Endothelial cell of umbilical vein (primary cell): ENCODE measurements at regions not wholly inside any gene's neighbourhood (a gene's known extent, or its start where the extent isn't known, plus 50 kb on each side); places are given as distances from the start of the nearest gene placed in this dataset.

Experiments used
- BruUV-seq: library from RNA; stranded (reverse); fragments of 400-500 nt; replicated peaks from 2 replicates; lab custom pipeline; 2021; lab: Mats Ljungman, UMichigan
- CTCF ChIA-PET: fragments of 300-600, 350-600 bp; sonication (Branson Sonifier 250); formaldehyde crosslinking; loops from one replicate; lab custom pipeline; 2021; ENCODE audit warnings: antibody characterized with exemption, inconsistent platforms; lab: Charles Lee
- POLR2A ChIA-PET: fragments of 300-600, 350-600 bp; sonication (Branson Sonifier 250); formaldehyde crosslinking; loops from one replicate; lab custom pipeline; 2021; ENCODE audit warnings: antibody characterized with exemption, inconsistent platforms; lab: Charles Lee
- DNase-seq: peaks from one replicate; pipeline ENCODE4 v3.0.0-alpha.2; 2011; ENCODE audit warnings: low read depth, low spot score
- FAIRE-seq: peaks from 2 replicates; lab custom pipeline; 2011; peaks lifted over from hg19 to GRCh38; lab: Jason Lieb, UNC
- H2AFZ ChIP-seq: 2 replicates; pipeline ENCODE4 v1.6.0; 2012; ENCODE audit warnings: low read depth, low read length, control low read depth, inconsistent platforms
- H3K27ac ChIP-seq: 2 replicates; pipeline ENCODE4 v1.5.1; 2011; ENCODE audit warnings: low read depth, mild to moderate bottlenecking, control low read depth, low read length, moderate library complexity; ENCODE audit not compliant: insufficient read depth
- H3K27me3 ChIP-seq, 2 experiments: 2 replicates each; pipeline versions ENCODE4 v1.6.0 to v1.6.1; 2011; ENCODE audit warnings: low read length in 2 of 2, mixed read lengths in 1 of 2; ENCODE audit not compliant: control insufficient read depth in 2 of 2, insufficient read depth in 2 of 2
- H3K36me3 ChIP-seq, 2 experiments: 2 replicates in 1 of 2; 3 replicates in 1 of 2; pipeline ENCODE4 v1.5.1; 2011; ENCODE audit warnings: low read length in 2 of 2, mild to moderate bottlenecking in 1 of 2, moderate library complexity in 1 of 2; ENCODE audit not compliant: control insufficient read depth in 2 of 2, insufficient read depth in 2 of 2; ENCODE audit errors: extremely low read depth in 1 of 2
- H3K4me1 ChIP-seq: 3 replicates; pipeline ENCODE4 v1.5.1; 2011; ENCODE audit warnings: mild to moderate bottlenecking, low read length; ENCODE audit not compliant: control insufficient read depth, insufficient read depth; ENCODE audit errors: extremely low read depth
- H3K4me2 ChIP-seq: 2 replicates; pipeline ENCODE4 v1.6.1; 2011; ENCODE audit warnings: low read length, control low read depth, mixed read lengths; ENCODE audit not compliant: insufficient read depth
- H3K4me3 ChIP-seq, 3 experiments: fragments of 200-600 bp in 1 of 3; sonication (generic), shearing (Covaris generic) in 1 of 3; replicated peaks in 1 of 3; 2 replicates each; pipeline ENCODE4 v1.5.1; 2011 to 2016; ENCODE audit warnings: control low read depth in 3 of 3, low read length in 3 of 3, mild to moderate bottlenecking in 2 of 3, inconsistent platforms in 1 of 3, low read depth in 1 of 3, moderate library complexity in 1 of 3; ENCODE audit not compliant: insufficient read depth in 1 of 3
- H3K79me2 ChIP-seq: 2 replicates; pipeline ENCODE4 v1.6.0; 2012; ENCODE audit warnings: low read length, inconsistent platforms; ENCODE audit not compliant: control insufficient read depth, insufficient read depth
- H3K9ac ChIP-seq: replicated peaks from 2 replicates; pipeline ENCODE3; 2011; ENCODE audit warnings: low read length, control low read depth; ENCODE audit not compliant: insufficient read depth; ENCODE audit errors: extremely low read depth
- H3K9me1 ChIP-seq: replicated peaks from 3 replicates; pipeline ENCODE4 v1.6.0; 2011; ENCODE audit warnings: mild to moderate bottlenecking, low read length; ENCODE audit not compliant: control insufficient read depth, insufficient read depth; ENCODE audit errors: extremely low read depth
- H3K9me3 ChIP-seq: replicated peaks from 2 replicates; pipeline ENCODE4 v1.5.1; 2012; ENCODE audit warnings: low read length, inconsistent platforms; ENCODE audit not compliant: control insufficient read depth, insufficient read depth
- H4K20me1 ChIP-seq: replicated peaks from 2 replicates; pipeline ENCODE3; 2011; ENCODE audit warnings: mild to moderate bottlenecking, low read length; ENCODE audit not compliant: control insufficient read depth, insufficient read depth; ENCODE audit errors: extremely low read depth
- EZH2 ChIP-seq: IDR thresholded peaks from 2 replicates; pipeline ENCODE4 v1.6.1; 2012; ENCODE audit warnings: borderline replicate concordance, low read depth, mild to moderate bottlenecking, moderate library complexity, low read length, inconsistent platforms; ENCODE audit not compliant: severe bottlenecking
- FOS ChIP-seq: IDR thresholded peaks from 2 replicates; pipeline ENCODE4 v1.6.1; 2011; ENCODE audit warnings: mild to moderate bottlenecking, low read length, moderate library complexity, borderline replicate concordance; ENCODE audit not compliant: insufficient read depth
- GATA2 ChIP-seq: IDR thresholded peaks from 2 replicates; pipeline ENCODE4 v1.7.0; 2011; ENCODE audit warnings: low read depth, mild to moderate bottlenecking, moderate library complexity, mixed read lengths, low read length; ENCODE audit not compliant: insufficient read length, insufficient read depth
- JUN ChIP-seq: IDR thresholded peaks from 2 replicates; pipeline ENCODE4 v1.6.1; 2011; ENCODE audit warnings: borderline replicate concordance, low read depth; ENCODE audit not compliant: insufficient read length, insufficient read depth
- MYC ChIP-seq: IDR thresholded peaks from one replicate; pipeline ENCODE4 v1.6.1; 2011; ENCODE audit warnings: mild to moderate bottlenecking, low read depth, low read length
- POLR2A ChIP-seq: IDR thresholded peaks from 2 replicates; pipeline ENCODE4 v1.6.1; 2012; ENCODE audit warnings: low read depth, mild to moderate bottlenecking, control low read depth, low read length
- POLR2AphosphoS5 ChIP-seq: IDR thresholded peaks from 2 replicates; pipeline ENCODE4 v1.6.1; 2012; ENCODE audit warnings: low read depth, mild to moderate bottlenecking, control low read depth, low read length, moderate library complexity; ENCODE audit not compliant: insufficient read depth
- dilution Hi-C: fragments of 300-500 bp; cut with MboI; formaldehyde crosslinking; loops from one replicate; pipeline ENCODE4 v1.15.0; 2019; ENCODE audit warnings: low sequenced_read_pairs; ENCODE audit not compliant: extremely low pct_ligation_motif_present
- intact Hi-C: fragments of 100-400 bp; cut with micrococcal nuclease; formaldehyde crosslinking; loops from one replicate; pipeline ENCODE4 v1.10.0; 2022
- TF ChIP-seq, protein P1 (sequence below): IDR thresholded peaks from 2 replicates; pipeline ENCODE4 v1.6.1; 2011; ENCODE audit not compliant: insufficient read depth, insufficient read length
- TF ChIP-seq, protein P2 (sequence below), 2 donors: IDR thresholded peaks; 1 replicate in 1 of 2; 2 replicates in 1 of 2; pipeline ENCODE4 v1.5.1; 2011; ENCODE audit warnings: low read length in 2 of 2, mild to moderate bottlenecking in 2 of 2, moderate library complexity in 2 of 2, control low read depth in 1 of 2, inconsistent platforms in 1 of 2, low read depth in 1 of 2; ENCODE audit not compliant: insufficient read depth in 1 of 2; ENCODE audit errors: extremely low read depth in 1 of 2

DNA sequence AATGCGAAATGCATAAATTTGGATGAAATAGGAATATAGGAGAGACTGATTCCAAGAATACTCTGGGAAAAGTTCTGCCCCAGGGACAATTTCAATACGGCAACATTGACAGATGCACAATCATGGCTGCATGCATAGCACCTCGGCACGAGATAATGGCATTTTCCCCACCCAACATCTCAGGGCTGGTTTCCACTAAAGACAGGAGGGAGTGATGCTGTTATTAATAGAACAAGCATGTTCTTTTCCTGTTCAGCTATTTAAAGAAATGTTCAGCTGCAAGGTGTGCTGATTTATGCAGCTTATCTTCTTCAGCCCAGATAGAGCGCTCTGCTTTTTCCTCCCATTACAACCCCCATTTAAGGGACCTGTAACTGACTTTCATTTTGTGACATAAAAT, 740.2 kb downstream of the TLR4 start:
- Histone ChIP-seq H3K79me2 (no peaks in the 10 kb centered on the region), H3K27ac (no peak overlapping the region), H3K36me3 (no peaks in the 10 kb centered on the region), H3K9me1 (no peaks in the 10 kb centered on the region), H2AFZ (no peak overlapping the region), H3K27me3 (no peaks in the 10 kb centered on the region), H4K20me1 (no peaks in the 10 kb centered on the region), H3K4me3 (no peak overlapping the region), H3K4me1 (no peaks in the 10 kb centered on the region), H3K9me3 (no peaks in the 10 kb centered on the region), H3K9ac (no peak overlapping the region), H3K4me2 (no peak overlapping the region)
- ChIA-PET CTCF (no interaction called here), POLR2A (no interaction called here)
- BruUV-seq = no TSS peak
- no peak for TF ChIP-seq MYC
- no peak for TF ChIP-seq GATA2
- TF ChIP-seq FOS = no peak
- TF ChIP-seq JUN = no peak
- no peak for TF ChIP-seq POLR2AphosphoS5
- no peak for TF ChIP-seq POLR2A
- TF ChIP-seq, protein P1, sequence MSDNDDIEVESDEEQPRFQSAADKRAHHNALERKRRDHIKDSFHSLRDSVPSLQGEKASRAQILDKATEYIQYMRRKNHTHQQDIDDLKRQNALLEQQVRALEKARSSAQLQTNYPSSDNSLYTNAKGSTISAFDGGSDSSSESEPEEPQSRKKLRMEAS = no peak
- dilution Hi-C loops = no loop called here
- DNase-seq (no peak), FAIRE-seq (no peak)
- intact Hi-C loops = no loop called here

DNA sequence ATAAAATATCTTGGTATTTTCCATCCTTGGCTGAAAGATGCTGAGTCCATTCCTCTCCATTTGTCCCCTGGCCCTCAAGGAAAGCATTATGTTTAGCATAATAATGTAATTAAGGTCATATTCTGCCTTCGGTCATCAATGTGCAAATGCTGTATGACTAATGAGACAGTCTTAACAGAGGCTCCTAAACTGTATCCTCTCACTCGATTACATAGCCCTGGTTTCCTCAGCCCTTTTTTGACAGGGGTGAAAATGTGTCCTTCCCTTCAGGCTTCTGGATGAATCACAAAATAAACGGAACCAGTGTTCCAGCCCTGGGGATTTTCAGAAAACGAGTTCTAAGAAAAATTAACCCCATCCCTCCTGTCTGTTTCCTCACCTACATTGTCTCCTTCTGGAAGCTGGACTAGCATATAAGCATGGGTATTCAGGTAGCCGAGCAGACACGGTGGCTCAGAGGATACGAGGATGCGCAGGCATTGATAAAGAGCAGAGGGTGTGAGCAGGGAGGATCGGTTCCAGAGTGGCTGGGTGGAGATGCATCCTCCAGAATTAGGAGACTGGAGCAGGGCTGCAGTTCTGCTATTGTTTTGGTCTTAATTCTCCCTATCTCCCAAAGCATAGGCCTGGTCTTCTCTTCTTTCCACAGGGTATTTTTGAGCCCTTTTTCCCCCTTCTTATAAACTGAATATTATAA, 742.9 kb downstream of the TLR4 start:
- no peaks in the 10 kb centered on the region for H3K79me2 ChIP-seq
- dilution Hi-C loops = no loop called here
- H3K9me3 ChIP-seq = no peaks in the 10 kb centered on the region
- CTCF ChIA-PET = no interaction called here
- H3K9me1 ChIP-seq = no peaks in the 10 kb centered on the region
- H3K36me3 ChIP-seq = no peaks in the 10 kb centered on the region
- H3K9ac ChIP-seq = no peak overlapping the region
- intact Hi-C loops = no loop called here
- H3K4me3 ChIP-seq = no peak overlapping the region
- no peaks in the 10 kb centered on the region for H3K27me3 ChIP-seq
- no peak for FAIRE-seq
- DNase-seq = no peak
- POLR2A ChIA-PET = no interaction called here
- BruUV-seq = no TSS peak
- no peak overlapping the region for H3K27ac ChIP-seq
- no peak overlapping the region for H2AFZ ChIP-seq
- TF ChIP-seq POLR2AphosphoS5 (no peak), FOS (no peak), JUN (no peak), MYC (no peak), GATA2 (no peak), EZH2 (no peak), POLR2A (no peak)
- TF ChIP-seq, protein P2, sequence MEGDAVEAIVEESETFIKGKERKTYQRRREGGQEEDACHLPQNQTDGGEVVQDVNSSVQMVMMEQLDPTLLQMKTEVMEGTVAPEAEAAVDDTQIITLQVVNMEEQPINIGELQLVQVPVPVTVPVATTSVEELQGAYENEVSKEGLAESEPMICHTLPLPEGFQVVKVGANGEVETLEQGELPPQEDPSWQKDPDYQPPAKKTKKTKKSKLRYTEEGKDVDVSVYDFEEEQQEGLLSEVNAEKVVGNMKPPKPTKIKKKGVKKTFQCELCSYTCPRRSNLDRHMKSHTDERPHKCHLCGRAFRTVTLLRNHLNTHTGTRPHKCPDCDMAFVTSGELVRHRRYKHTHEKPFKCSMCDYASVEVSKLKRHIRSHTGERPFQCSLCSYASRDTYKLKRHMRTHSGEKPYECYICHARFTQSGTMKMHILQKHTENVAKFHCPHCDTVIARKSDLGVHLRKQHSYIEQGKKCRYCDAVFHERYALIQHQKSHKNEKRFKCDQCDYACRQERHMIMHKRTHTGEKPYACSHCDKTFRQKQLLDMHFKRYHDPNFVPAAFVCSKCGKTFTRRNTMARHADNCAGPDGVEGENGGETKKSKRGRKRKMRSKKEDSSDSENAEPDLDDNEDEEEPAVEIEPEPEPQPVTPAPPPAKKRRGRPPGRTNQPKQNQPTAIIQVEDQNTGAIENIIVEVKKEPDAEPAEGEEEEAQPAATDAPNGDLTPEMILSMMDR (IDR thresholded peaks at IDR 0.05; ENCODE audit: extremely low read depth in 1 of 2, insufficient read depth in 1 of 2, low read depth in 1 of 2, low read length in 2 of 2) = no peak
- TF ChIP-seq, protein P1 = no peak
- H3K4me2 ChIP-seq = no peak overlapping the region
- no peaks in the 10 kb centered on the region for H3K4me1 ChIP-seq
- H4K20me1 ChIP-seq = no peaks in the 10 kb centered on the region
